KMS-11 (cell line): ENCODE measurements at regions not wholly inside any gene's neighbourhood (a gene's known extent, or its start where the extent isn't known, plus 50 kb on each side); places are given as distances from the start of the nearest gene placed in this dataset.

Experiments used
- H2AFZ ChIP-seq: fragments of 200-600 bp; sonication (generic); 2 replicates; pipeline ENCODE4 v1.6.1; 2016; ENCODE audit warnings: antibody characterized with exemption, mixed run types, low read depth
- H3K27ac ChIP-seq: fragments of 200-600 bp; sonication (generic); 2 replicates; pipeline ENCODE4 v1.6.1; 2016; ENCODE audit warnings: mild to moderate bottlenecking, mixed run types
- H3K27me3 ChIP-seq: fragments of 200-600 bp; sonication (generic); 2 replicates; pipeline ENCODE4 v1.6.1; 2017; ENCODE audit warnings: mild to moderate bottlenecking, low read depth, mixed run types, moderate library complexity; ENCODE audit not compliant: insufficient read depth
- H3K36me3 ChIP-seq: fragments of 200-600 bp; sonication (generic); 2 replicates; pipeline ENCODE4 v1.6.1; 2017; ENCODE audit warnings: mild to moderate bottlenecking, mixed run types; ENCODE audit not compliant: insufficient read depth
- H3K4me1 ChIP-seq: fragments of 200-600 bp; sonication (generic); 2 replicates; pipeline ENCODE4 v1.6.1; 2016; ENCODE audit warnings: mild to moderate bottlenecking, low read depth, mixed run types; ENCODE audit not compliant: poor library complexity, severe bottlenecking
- H3K4me2 ChIP-seq: fragments of 200-600 bp; sonication (generic); 2 replicates; pipeline ENCODE4 v1.7.0; 2016; ENCODE audit warnings: mild to moderate bottlenecking, mixed run types
- H3K4me3 ChIP-seq: fragments of 200-600 bp; sonication (generic); IDR thresholded peaks from 2 replicates; pipeline ENCODE4 v1.6.1; 2017; ENCODE audit warnings: low read depth, low read length, mixed read lengths; ENCODE audit not compliant: insufficient read depth
- H3K79me2 ChIP-seq: fragments of 200-600 bp; sonication (generic); 2 replicates; pipeline ENCODE4 v1.6.1; 2016; ENCODE audit warnings: low read depth, mixed run types; ENCODE audit not compliant: insufficient read depth
- H3K9ac ChIP-seq: fragments of 200-600 bp; sonication (generic); 2 replicates; pipeline ENCODE4 v1.6.1; 2016; ENCODE audit warnings: mild to moderate bottlenecking, mixed run types
- H4K20me1 ChIP-seq: fragments of 200-600 bp; sonication (generic); 2 replicates; pipeline ENCODE4 v1.6.1; 2016; ENCODE audit warnings: mild to moderate bottlenecking, mixed run types; ENCODE audit not compliant: insufficient read depth
- CTCF ChIP-seq: fragments of 200-600 bp; sonication (generic); conservative IDR thresholded peaks from 2 replicates; pipeline ENCODE4 v1.6.1; 2017; ENCODE audit warnings: low read depth, mild to moderate bottlenecking, antibody characterized with exemption, low read length, moderate library complexity, mixed read lengths

- Histone ChIP-seq H3K79me2 (no peaks in the 10 kb centered on the region), H2AFZ (no peak overlapping the region), H3K4me3 (no peak overlapping the region), H3K9ac (no peak overlapping the region), H3K4me1 (no peaks in the 10 kb centered on the region), H3K27me3 (no peaks in the 10 kb centered on the region), H3K27ac (no peak overlapping the region), H3K4me2 (no peak overlapping the region), H4K20me1 (no peaks in the 10 kb centered on the region), H3K36me3 (no peaks in the 10 kb centered on the region)
- TF ChIP-seq CTCF: no peak
These were observed 157.3 kb upstream of the EPB41L4A start for GRCh38 chr5:112576298-112576925.

GRCh38 chr5:112579599-112580170 is 158.0 kb upstream of the APC start:
- Histone ChIP-seq H2AFZ (no peak overlapping the region), H3K36me3 (no peaks in the 10 kb centered on the region), H3K27me3 (no peaks in the 10 kb centered on the region), H3K27ac (no peak overlapping the region), H3K4me2 (no peak overlapping the region), H4K20me1 (no peaks in the 10 kb centered on the region), H3K9ac (no peak overlapping the region), H3K4me3 (no peak overlapping the region), H3K79me2 (no peaks in the 10 kb centered on the region), H3K4me1 (no peaks in the 10 kb centered on the region)
- TF ChIP-seq CTCF: no peak

- no peak for TF ChIP-seq CTCF
- Histone ChIP-seq H3K4me3 (no peak overlapping the region), H3K9ac (no peak overlapping the region)
These were observed 155.8 kb upstream of the APC start for GRCh38 chr5:112581811-112582320.

GRCh38 chr5:112583166-112583565 is 154.5 kb upstream of the APC start:
- Histone ChIP-seq H3K4me2 (no peak overlapping the region), H4K20me1 (no peaks in the 10 kb centered on the region), H3K4me1 (no peaks in the 10 kb centered on the region), H3K4me3 (no peak overlapping the region), H3K27ac (no peak overlapping the region), H3K27me3 (no peaks in the 10 kb centered on the region), H3K36me3 (no peaks in the 10 kb centered on the region), H3K79me2 (no peaks in the 10 kb centered on the region), H2AFZ (no peak overlapping the region), H3K9ac (no peak overlapping the region)
- TF ChIP-seq CTCF: no peak

More at GRCh38 chr5:112581811-112582320, 155.8 kb upstream of the APC start:
- Histone ChIP-seq H3K27ac (no peak overlapping the region), H3K36me3 (no peaks in the 10 kb centered on the region), H3K4me2 (no peak overlapping the region), H4K20me1 (no peaks in the 10 kb centered on the region), H2AFZ (no peak overlapping the region), H3K27me3 (no peaks in the 10 kb centered on the region), H3K79me2 (no peaks in the 10 kb centered on the region), H3K4me1 (no peaks in the 10 kb centered on the region)
